Chondrocyte (in vitro differentiated cells): ENCODE measurements at regions not wholly inside any gene's neighbourhood (a gene's known extent, or its start where the extent isn't known, plus 50 kb on each side); places are given as distances from the start of the nearest gene placed in this dataset.
"Not testable (repeated sequence)": the region's sequence is repeated elsewhere in the genome, so short reads cannot be mapped to it uniquely, and the experiment has no call there.

ENCODE experiments used
- DNase-seq: peaks from one replicate; pipeline ENCODE4 v3.0.0; 2021; ENCODE audit warnings: mixed read lengths, low spot score
- H3K27ac Mint-ChIP-seq: one replicate; pipeline ENCODE4 v1.8.0; 2021; ENCODE audit warnings: mild to moderate bottlenecking, moderate library complexity, mixed read lengths; ENCODE audit not compliant: unreplicated experiment
- H3K27me3 Mint-ChIP-seq: 2 replicates; pipeline ENCODE4 v1.8.0; 2021; ENCODE audit warnings: low read depth, mixed read lengths
- H3K36me3 Mint-ChIP-seq: 2 replicates; pipeline ENCODE4 v1.8.0; 2021; ENCODE audit warnings: low read depth, mixed read lengths
- H3K4me1 Mint-ChIP-seq: 2 replicates; pipeline ENCODE4 v1.8.0; 2021; ENCODE audit warnings: low read depth, mild to moderate bottlenecking, mixed read lengths
- H3K4me3 Mint-ChIP-seq: one replicate; pipeline ENCODE4 v1.8.0; 2021; ENCODE audit warnings: mild to moderate bottlenecking, moderate library complexity, mixed read lengths; ENCODE audit not compliant: unreplicated experiment
- H3K9me3 Mint-ChIP-seq: 2 replicates; pipeline ENCODE4 v1.8.0; 2021; ENCODE audit warnings: low read depth, mixed read lengths
- TF ChIP-seq, protein P1 (sequence below): fragments of 200-600 bp; sonication (generic); IDR thresholded peaks from 2 replicates; pipeline ENCODE4 v1.5.0; 2021; ENCODE audit warnings: antibody characterized with exemption, mild to moderate bottlenecking, moderate library complexity

DNA sequence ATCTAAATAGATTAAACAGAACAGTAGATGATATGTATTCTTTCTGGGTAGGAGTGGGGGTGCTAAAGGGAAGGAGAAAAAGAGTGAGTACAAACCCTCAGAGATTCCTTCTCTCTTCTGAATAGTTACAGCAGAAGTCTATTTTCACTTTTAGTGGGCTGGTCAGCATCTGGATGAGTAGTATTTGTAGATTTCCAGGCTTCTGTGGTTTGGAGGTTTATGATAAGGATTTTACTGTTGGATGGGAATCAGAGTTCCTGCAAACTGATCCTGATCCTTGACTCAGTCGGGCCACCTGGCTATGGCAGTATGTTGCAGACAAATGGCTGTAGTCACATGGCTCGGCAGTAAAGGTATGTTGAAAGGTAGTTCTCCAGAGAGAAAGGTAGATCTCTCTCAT lies 84.3 kb upstream of the IFNGR1 start:
- no peak for DNase-seq
- Mint-ChIP-seq H3K27ac (no peak overlapping the region), H3K27me3 (peaks cover 11% of the 10 kb centered on the region), H3K4me3 (no peak overlapping the region), H3K4me1 (no peaks in the 10 kb centered on the region), H3K36me3 (no peaks in the 10 kb centered on the region), H3K9me3 (no peaks in the 10 kb centered on the region)
- TF ChIP-seq, protein P1, sequence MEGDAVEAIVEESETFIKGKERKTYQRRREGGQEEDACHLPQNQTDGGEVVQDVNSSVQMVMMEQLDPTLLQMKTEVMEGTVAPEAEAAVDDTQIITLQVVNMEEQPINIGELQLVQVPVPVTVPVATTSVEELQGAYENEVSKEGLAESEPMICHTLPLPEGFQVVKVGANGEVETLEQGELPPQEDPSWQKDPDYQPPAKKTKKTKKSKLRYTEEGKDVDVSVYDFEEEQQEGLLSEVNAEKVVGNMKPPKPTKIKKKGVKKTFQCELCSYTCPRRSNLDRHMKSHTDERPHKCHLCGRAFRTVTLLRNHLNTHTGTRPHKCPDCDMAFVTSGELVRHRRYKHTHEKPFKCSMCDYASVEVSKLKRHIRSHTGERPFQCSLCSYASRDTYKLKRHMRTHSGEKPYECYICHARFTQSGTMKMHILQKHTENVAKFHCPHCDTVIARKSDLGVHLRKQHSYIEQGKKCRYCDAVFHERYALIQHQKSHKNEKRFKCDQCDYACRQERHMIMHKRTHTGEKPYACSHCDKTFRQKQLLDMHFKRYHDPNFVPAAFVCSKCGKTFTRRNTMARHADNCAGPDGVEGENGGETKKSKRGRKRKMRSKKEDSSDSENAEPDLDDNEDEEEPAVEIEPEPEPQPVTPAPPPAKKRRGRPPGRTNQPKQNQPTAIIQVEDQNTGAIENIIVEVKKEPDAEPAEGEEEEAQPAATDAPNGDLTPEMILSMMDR = no peak

DNA sequence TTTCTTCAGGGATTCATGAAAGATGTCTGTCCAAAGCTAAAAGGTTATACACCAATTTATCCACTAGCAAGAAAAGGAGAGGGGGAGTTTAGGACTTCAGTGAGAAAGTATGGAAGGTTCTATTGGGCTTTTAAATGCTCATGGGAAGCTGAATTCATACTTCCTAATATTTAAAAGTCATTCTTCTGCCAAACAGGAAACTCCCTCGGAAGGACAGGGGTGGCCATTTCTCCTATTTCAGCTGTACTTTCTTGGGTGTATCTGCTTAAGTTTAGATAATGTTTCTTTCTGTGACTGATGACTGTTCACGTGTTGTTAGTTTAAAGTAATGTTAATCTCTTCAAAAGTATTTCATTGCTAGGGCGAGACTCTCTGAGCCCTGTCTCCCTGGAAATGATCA lies 80.5 kb upstream of the IFNGR1 start:
- DNase-seq = no peak
- Mint-ChIP-seq H3K9me3 (no peaks in the 10 kb centered on the region), H3K4me1 (peaks cover 8% of the 10 kb centered on the region), H3K27me3 (peaks cover 10% of the 10 kb centered on the region), H3K36me3 (no peaks in the 10 kb centered on the region), H3K27ac (no peak overlapping the region), H3K4me3 (no peak overlapping the region)
- TF ChIP-seq, protein P1 = no peak

DNA sequence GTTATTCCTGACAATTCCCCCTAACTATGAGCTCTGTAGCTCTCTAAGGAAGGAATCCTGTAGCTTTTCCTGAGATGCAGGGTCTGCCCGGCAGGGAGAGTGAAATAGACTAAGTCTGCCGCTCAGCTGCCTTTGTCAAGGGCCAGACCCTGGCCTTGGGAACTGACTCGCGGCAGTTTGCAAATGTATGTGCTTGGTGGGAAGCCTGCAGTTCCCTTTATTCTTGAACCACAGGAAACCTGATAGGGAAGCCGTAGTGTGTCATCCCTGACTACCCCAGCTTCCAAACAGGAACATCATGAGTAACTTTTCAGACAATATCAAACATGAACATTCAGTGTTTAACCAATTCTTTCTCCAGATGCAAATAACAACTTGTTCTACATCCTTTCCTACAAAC lies 78.7 kb upstream of the IFNGR1 start:
- peaks cover 12% of the 10 kb centered on the region for H3K27me3 Mint-ChIP-seq
- no peak overlapping the region for H3K27ac Mint-ChIP-seq
- DNase-seq = no peak

GRCh38 chr6:137292326-137292725 lies 73.1 kb upstream of the IFNGR1 start:
- H3K27ac Mint-ChIP-seq, H3K9me3 Mint-ChIP-seq, H3K4me1 Mint-ChIP-seq, H3K4me3 Mint-ChIP-seq, DNase-seq, H3K36me3 Mint-ChIP-seq: not testable (repeated sequence)
- peaks cover 19% of the 10 kb centered on the region for H3K27me3 Mint-ChIP-seq

More for the DNA sequence above, 78.7 kb upstream of the IFNGR1 start:
- Mint-ChIP-seq H3K4me1 (peaks cover 8% of the 10 kb centered on the region), H3K4me3 (no peak overlapping the region), H3K9me3 (no peaks in the 10 kb centered on the region), H3K36me3 (no peaks in the 10 kb centered on the region)
- TF ChIP-seq, protein P1 = no peak

GRCh38 chr6:137291441-137291840 lies 72.3 kb upstream of the IFNGR1 start:
- Mint-ChIP-seq H3K4me3 (no peak overlapping the region), H3K27me3 (peaks cover 18% of the 10 kb centered on the region), H3K27ac (no peak overlapping the region), H3K36me3 (no peaks in the 10 kb centered on the region), H3K4me1 (peaks cover 3% of the 10 kb centered on the region), H3K9me3 (peaks cover 7% of the 10 kb centered on the region)
- TF ChIP-seq, protein P1 = no peak
- DNase-seq = no peak

DNA sequence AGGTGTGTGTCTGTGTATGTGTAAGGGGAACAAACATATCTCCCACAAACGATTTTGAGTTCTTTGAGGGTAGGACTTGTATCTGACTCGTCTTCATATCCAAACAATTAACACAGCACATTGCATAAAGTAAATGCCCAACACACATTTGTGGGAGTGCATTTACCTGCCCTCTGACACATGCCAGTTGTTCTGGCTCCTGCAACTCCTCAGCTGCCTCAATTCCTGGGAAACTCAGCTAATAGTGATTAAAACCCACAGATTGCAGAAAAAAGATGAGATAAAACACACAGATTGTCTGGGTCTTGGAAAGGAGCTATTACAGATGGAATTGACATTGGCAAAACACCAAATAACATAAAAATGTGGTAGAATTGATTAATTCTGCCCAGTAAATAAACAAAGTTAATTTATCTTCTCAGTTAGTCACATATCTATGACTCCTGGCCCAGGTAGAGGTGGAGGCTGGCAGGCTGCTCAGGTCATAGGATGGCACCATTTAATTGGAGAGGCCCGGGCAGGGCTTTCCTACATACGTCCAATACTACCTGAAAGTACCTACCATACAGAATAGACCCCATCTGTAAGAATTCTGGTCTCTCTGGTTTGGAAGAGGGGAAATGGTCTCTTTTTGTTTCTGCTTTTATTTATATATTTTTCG lies 71.5 kb upstream of the IFNGR1 start:
- peaks cover 18% of the 10 kb centered on the region for H3K27me3 Mint-ChIP-seq
- TF ChIP-seq, protein P1 = no peak
- DNase-seq = no peak
- no peaks in the 10 kb centered on the region for H3K36me3 Mint-ChIP-seq
- no peak overlapping the region for H3K27ac Mint-ChIP-seq
- H3K9me3 Mint-ChIP-seq = peaks cover 7% of the 10 kb centered on the region
- H3K4me1 Mint-ChIP-seq = peaks cover 3% of the 10 kb centered on the region
- no peak overlapping the region for H3K4me3 Mint-ChIP-seq
